HPDE6-E6E7 (cell line): ENCODE measurements at regions not wholly inside any gene's neighbourhood (a gene's known extent, or its start where the extent isn't known, plus 50 kb on each side); places are given as distances from the start of the nearest gene placed in this dataset.
"Not testable (repeated sequence)": the region's sequence is repeated elsewhere in the genome, so short reads cannot be mapped to it uniquely, and the experiment has no call there.

Source experiments
- DNase-seq: peaks from one replicate; pipeline ENCODE4 v3.0.0; 2011; ENCODE audit warnings: missing footprints; ENCODE audit errors: extremely low spot score

DNA sequence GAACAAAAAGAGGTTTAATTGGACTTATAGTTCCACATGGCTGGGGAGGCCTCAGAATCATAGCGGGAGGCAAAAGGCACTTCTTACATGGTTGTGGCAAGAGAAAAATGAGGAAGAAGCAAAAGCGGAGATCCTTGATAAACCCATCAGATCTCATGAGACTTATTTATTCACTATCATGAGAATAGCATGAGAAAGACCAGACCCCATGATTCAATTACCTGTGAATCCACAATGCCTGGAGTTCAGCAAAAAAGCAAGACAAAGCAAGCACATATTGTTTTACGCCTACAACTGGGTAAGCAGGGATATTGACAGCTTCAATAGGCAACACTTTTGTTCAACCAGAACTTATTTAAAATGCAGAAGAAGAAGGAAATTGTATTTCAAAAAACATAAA is 218.2 kb downstream of the RPL10L start:
- DNase-seq: no peak

DNA sequence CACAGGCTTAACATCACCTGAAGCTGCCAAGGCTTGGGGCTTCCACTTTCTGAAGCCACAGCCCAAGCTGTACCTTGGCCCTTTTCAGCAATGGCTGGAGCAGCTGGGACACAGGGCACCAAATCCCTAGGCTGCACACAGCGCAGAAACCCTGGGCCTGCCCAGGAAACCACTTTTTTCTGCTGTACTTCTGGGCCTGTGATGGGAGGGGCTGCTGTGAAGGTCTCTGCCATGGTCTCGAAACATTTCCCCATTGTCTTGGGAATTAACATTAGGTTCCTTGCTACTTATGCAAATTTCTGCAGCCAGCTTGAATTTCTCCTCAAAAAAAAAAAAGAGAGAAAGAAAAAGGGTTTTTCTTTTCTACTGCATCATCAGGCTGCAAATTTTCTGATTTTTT is 219.1 kb downstream of the RPL10L start:
- DNase-seq: no peak

DNA sequence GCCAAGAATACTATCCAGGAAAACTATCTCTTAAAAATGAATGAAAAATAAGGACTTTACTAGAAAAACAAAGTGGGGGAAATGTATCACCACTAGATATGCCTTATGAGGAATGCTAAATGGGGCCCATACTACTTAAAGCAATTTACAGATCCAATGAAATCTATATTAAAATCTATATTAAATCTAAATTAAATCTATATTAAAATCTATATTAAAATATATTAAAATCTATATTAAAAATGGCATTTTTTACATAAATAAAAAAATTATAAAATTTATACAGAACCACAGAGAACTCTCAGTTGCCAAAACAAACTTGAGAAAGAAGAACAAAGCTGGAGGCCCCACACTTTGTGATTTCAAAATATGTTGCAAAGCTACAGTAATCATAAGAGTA is 234.5 kb downstream of the RPL10L start:
- DNase-seq: no peak

DNA sequence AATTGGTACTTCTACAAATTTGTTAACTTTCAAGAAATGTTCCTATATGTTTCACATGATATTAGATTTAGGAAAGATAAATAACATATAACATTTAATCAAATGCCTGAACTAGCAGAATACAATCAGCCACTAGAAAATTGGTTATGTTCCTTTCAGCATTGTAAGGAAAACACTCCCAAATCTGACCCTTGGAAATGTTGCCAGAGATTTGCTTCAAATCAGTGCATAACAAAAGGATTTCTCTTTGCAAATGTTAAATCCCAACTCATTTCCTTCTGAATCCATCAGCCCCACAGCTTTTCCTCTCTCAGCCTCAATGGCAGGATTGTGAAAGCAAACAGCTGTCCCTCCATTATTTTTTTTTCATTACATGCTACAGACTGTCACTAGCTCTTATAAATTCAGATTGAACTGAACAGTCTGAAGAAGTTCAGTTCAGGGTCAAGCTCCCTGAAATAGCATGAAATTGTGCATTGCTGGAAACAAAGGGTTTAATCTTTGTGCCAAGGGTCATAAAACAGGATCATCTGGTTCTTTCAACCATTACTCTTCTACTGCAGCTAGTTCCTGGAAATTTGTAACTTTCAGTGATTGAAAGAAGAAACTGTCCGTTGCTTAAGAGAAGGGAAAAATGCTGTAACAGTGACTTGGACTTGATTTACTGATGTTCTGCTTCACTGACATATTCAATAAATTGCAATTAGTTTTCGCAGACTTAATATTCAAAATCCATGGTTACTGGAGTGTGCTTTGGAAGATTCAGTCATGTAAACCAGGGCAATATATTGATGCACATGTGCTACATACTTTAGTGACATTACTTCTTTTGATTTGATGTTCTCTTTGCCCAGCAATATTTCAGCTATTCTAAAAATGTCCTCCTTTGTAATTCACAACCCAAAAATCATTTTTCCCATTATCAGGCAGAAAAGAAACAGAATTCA is 246.4 kb downstream of the RPL10L start:
- peak; percentile 2 for DNase-seq

DNA sequence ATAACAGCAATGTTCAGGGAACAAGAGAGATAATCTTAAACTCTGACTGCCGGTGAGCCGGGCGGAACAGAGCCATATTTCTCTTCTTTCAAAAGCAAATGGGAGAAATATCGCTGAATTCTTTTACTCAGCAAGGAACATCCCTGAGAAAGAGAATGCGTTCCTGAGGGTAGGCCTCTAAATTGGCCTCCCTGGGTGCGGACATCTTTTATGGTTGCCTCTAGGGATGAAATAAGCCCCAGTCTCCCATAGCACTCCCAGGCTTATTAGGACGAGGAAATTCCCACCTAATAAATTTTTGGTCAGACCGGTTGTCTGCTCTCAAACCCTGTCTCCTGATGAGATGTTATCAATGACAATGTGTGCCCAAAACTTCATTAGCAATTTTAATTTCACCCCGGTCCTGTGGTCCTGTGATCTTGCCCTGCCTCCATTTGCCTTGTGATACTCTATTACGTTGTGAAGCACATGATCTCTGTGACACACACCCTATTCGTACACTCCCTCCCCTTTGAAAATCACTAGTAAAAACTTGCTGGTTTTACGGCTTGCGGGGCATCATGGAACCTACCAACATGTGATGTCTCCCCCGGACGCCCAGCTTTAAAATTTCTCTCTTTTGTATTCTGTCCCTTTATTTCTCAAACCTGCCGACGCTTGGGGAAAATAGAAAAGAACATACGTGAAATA is 249.4 kb downstream of the RPL10L start:
- DNase-seq: not testable (repeated sequence)

GRCh38 chr14:46401066-46401465 is 250.5 kb downstream of the RPL10L start:
- DNase-seq: no peak

DNA sequence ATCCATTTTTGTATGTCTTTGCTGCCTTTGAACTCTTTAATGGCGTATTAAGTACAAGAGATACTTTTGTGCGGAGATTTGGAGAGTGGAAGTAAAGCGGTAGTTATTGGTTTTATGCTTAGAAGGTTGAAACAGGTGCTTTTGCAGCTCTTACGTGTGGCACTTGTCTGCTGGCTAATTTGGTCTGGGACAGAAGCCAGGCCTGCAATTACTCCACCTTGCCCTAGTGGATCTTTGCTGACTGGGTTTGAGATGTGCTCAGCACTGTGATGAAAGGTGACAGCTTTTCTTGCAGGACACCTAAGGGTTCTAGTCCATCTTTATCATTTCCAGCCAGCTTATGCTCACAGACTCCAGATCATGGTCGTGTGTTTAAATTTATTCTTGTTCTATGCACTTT is 252.5 kb downstream of the RPL10L start:
- DNase-seq: no peak

DNA sequence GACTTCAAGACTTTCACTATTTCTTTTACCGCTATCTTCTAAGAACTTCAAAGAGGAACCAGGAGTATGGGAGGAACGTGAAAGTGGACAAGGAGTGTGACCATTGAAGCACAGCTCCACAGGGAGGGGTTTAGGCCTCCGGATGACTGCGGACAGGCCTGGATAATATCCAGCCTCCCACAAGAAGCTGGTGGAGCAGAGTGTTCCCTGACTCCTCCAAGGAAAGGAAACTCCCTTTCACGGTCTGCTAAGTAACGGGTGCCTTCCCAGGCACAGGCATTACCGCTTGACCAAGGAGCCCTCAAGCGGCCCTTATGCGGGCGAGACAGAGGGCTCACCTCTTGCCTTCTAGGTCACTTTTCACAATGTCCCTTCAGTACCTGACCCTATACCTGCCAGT is 267.0 kb downstream of the RPL10L start:
- DNase-seq: no peak

DNA sequence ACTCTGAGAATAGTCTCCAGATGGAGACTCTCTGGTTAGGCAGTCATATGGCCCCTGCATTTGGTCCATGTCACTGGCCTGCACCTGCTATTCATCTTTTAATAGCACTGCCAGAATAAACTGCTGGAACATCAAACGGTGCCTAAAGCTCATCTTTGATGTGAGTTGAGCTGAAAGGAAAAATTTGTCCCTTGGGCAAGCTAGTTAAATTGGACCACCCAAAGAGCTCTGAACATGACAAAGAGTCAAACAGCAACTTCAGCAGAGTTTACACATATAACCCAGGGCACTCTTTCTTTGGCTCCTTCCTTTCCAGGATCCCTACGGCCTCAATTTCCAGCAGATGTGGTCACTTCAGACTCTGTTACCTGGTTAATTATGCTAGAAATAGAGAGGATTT is 269.9 kb downstream of the RPL10L start:
- no peak for DNase-seq

- DNase-seq: no peak
These were observed 273.3 kb downstream of the RPL10L start for GRCh38 chr14:46378248-46378647.

GRCh38 chr14:46377305-46377704 is 274.3 kb downstream of the RPL10L start:
- DNase-seq: no peak

DNA sequence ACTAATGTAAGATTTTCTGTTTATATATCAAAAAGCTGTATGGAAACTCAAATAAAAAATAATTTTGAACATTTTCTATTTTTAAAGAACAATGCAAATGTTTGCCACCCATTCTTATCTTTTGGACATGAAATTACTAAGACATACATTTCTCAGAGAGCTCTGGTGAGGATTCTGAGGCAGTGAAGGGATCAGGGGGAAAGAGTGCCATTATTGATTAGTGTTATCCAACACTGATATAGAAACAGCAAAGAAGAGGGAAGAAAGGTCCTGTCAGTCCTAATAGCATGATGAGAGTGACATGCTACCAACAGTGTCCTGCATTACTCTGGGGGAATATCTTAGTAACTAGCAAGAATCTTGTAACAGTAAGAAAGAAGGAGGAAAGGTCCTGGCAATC is 282.2 kb downstream of the RPL10L start:
- no peak for DNase-seq

DNA sequence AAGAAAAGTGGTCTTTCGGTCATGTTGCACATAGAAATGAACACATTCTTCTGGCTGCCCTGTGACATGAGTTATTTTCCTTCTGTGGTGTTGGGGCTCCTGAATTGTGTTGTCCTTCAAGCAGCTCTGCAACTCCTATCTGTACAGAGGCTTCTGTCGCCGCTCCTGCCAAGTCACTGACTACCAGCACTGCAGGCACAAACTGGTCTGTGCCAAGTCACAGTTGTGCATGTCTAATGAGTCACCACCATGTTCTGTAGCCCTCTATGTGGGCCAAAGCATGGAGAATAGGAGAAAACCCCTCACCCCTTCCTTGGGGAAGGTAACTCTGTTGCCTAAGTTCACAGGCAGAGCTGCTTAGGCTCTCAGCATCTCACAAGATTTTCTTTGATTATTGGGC is 283.3 kb downstream of the RPL10L start:
- DNase-seq: peak; percentile 3

GRCh38 chr14:46352844-46353243 is 298.7 kb downstream of the RPL10L start:
- DNase-seq: no peak

DNA sequence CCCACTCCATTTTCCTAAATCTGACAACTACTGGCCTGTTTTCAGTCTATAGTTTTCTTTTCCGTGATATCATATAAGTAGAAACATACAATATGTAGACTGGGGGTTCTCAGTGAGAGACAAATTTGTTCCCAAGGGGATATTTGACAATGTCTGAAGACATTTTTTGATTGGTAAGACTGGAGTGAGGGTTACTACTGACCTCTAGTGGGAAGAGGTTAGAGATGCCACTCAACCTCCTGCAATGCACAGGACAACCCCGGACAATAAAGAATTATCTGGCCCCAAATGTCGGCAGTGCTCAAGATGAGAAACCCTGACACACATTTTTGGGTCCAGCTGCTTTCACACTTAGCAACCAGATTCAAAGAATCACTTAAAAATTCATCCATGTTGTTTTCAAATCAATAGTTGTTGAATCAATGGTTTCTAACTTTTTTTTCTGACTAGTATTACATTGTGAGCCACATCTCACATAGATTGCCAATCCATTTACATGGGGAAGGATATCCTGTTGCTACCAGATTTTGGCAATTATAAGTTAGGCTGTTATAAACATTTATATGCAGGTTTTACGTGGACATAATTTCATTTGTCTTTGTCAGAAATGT is 307.1 kb downstream of the RPL10L start:
- peak; percentile 7 for DNase-seq

DNA sequence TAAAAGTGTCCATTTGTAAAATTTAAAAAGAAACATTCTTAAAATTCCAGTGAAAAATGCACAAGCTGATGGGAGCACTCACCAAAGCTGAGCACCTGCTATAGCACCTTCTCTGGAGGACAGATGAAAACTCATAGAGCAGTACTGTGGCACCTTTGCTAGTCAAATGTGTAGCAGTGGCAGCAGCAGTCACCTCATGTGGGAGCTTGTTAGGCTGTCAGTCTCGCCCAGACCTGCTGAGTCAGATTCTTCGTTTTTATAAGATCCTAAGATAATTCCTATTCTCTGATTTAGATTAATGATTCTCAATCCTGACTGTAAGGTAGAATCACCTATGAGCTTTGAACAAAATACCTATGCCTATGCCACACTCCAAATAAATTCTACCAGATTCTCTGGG is 325.8 kb downstream of the RPL10L start:
- no peak for DNase-seq

DNA sequence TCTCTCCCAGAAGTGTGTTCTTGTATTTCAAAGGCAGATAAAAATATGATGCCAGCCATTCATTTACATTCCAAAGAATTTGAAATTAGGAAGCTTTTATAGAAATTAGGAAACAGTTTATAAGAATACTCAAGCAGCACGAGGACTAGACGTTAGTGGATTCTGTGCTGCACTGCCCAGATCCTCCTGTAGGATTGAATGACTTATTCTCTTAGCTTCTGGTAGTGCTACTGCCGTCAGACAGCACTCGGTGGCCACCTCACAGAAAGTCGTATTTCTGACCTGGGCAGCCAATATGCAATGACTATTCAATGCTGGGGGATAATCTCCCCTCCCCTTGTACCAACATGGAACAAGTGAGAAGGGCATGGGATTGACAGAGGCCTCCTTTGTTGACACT is 326.4 kb downstream of the RPL10L start:
- no peak for DNase-seq

GRCh38 chr14:46323404-46323762 is 328.2 kb downstream of the RPL10L start:
- DNase-seq: no peak

- no peak for DNase-seq
These were observed 328.7 kb downstream of the RPL10L start for GRCh38 chr14:46322730-46323403.

DNA sequence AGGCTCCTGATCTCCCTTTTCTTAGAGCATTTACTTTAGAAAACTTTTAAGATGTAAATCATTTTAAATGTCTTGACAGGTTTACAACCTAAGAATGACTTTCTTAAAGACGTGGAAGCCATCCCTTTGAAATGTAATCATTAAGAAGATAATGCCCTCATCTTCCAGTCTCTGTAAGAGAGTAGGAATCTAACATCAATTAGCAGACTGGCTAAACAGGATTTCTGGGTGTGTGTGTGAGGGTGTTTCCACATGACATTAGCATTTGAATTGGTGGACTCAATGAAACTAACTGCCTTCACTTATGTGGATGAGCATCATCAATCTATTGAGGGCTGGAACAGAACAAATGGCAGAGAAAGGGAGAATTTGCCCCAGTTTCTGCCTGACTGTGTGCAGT is 329.5 kb downstream of the RPL10L start:
- no peak for DNase-seq

- no peak for DNase-seq
These were observed 345.3 kb downstream of the RPL10L start for GRCh38 chr14:46306267-46306666.

DNA sequence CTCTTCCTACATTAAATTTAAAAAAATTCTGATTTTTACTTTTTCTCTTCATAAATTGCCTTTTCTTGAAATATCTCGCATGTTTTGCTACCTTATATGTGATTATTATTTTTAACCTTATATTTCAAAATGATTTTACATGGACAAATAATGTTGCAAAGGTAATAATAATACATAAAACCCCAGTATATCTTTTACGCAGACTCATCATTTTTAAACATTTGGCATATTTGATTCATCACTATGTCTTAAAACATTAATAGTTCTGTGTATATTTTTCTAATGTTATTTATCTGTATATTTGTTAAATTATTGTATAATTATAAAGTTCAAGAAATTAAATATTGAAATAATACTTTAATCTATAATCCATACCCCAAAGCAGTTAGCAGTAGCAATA is 350.8 kb downstream of the RPL10L start:
- no peak for DNase-seq
